AG04449 (cell line): ENCODE measurements at regions not wholly inside any gene's neighbourhood (a gene's known extent, or its start where the extent isn't known, plus 50 kb on each side); places are given as distances from the start of the nearest gene placed in this dataset.

Experiments
- CTCF ChIA-PET: fragments of 350-600 bp; formaldehyde crosslinking; extraction: SDS; loops from one replicate; lab custom pipeline; 2021; ENCODE audit warnings: antibody characterized with exemption; lab: Yijun Ruan, JAX
- POLR2A ChIA-PET: fragments of 400-600, 350-600 bp; formaldehyde crosslinking; extraction: SDS; loops from one replicate; lab custom pipeline; 2020; ENCODE audit warnings: antibody characterized with exemption, inconsistent platforms; lab: Yijun Ruan, JAX
- DNase-seq: peaks from one replicate; pipeline ENCODE4 v3.0.0-alpha.2; 2010; ENCODE audit warnings: low read depth, low spot score
- H3K4me3 ChIP-seq: 2 replicates; pipeline ENCODE4 v1.5.1; 2011; ENCODE audit warnings: low read depth, mild to moderate bottlenecking, control low read depth, low read length
- CTCF ChIP-seq: IDR thresholded peaks from one replicate; pipeline ENCODE4 v1.5.1; 2011; ENCODE audit warnings: mild to moderate bottlenecking, moderate library complexity, low read length, control low read depth, inconsistent platforms; ENCODE audit not compliant: insufficient read depth; ENCODE audit errors: missing control alignments

GRCh38 chr12:4112290-4112689 lies 161.3 kb upstream of the CCND2 start:
- POLR2A ChIA-PET: no interaction called here
- no peak for TF ChIP-seq CTCF

GRCh38 chr12:4111010-4111409 lies 162.6 kb upstream of the CCND2 start:
- POLR2A ChIA-PET: no interaction called here
- no peak overlapping the region for H3K4me3 ChIP-seq
- CTCF ChIA-PET: interaction anchor here (2.9 kb wide), 1 partner anchor 166 kb away, joined by 23 read pairs; no protein-coding TSS in a partner anchor
- TF ChIP-seq CTCF: no peak
- no peak for DNase-seq

More at GRCh38 chr12:4112290-4112689, 161.3 kb upstream of the CCND2 start:
- H3K4me3 ChIP-seq: no peak overlapping the region
- CTCF ChIA-PET: interaction anchor here (2.6 kb wide), 1 partner anchor 165 kb away, joined by 14 read pairs; no protein-coding TSS in a partner anchor
- DNase-seq: no peak

DNA sequence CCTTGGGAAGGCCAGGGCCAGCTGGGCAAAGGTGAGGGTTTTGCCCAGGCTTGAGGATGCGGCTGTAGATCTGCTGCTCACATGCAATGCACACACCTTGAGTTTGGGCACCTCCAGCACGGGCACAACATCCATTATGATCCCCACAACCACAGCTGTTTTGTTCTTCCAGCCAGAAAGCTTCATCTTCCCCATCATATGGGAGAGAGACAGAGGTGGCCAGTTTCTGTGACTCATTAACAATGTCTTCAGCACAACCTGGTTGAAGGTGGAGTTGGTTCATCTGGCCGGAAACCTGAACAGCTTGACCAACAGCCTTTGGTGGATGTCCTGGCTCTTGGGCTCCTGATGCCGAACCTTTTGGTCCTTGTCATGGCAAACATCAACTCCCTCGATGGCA lies 163.7 kb upstream of the CCND2 start:
- TF ChIP-seq CTCF: no peak
- H3K4me3 ChIP-seq: no peak overlapping the region
- DNase-seq: no peak
- ChIA-PET CTCF (interaction anchor here (1.1 to 2.9 kb wide), 2 partner anchors 167 to 170 kb away, joined by 4 to 23 read pairs; no protein-coding TSS in a partner anchor), POLR2A (no interaction called here)

DNA sequence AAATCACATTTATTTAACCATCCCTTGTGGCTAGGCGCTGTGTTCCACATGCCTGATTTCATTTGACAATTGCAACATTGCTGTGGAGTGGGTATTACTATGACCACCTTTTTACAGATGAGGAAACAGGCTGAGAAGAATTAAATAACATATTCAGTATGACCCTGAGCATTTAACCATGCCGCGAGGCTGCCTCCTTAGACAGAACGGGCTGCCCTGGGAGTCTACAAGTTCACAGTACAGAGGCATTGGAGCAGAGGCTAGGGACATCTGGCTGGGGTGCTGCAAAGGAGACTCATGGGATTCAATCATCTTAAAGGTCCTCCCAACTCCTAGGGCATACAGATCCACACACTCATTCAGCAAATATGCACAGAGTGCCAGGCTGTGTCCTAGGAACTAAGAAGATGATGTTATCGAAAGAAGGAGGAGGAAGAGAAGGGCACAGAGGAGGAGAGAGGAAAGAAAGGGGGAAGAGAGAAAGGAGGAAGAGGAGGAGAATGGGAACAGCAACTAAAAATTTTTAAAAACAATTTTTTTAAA lies 164.7 kb upstream of the CCND2 start:
- POLR2A ChIA-PET: no interaction called here
- H3K4me3 ChIP-seq: no peak overlapping the region
- no peak for DNase-seq
- CTCF ChIA-PET: interaction anchor here (1.1 to 5.6 kb wide), 4 partner anchors 47 to 171 kb away, joined by 4 to 102 read pairs (median 14); no protein-coding TSS in a partner anchor
- TF ChIP-seq CTCF: no peak

DNA sequence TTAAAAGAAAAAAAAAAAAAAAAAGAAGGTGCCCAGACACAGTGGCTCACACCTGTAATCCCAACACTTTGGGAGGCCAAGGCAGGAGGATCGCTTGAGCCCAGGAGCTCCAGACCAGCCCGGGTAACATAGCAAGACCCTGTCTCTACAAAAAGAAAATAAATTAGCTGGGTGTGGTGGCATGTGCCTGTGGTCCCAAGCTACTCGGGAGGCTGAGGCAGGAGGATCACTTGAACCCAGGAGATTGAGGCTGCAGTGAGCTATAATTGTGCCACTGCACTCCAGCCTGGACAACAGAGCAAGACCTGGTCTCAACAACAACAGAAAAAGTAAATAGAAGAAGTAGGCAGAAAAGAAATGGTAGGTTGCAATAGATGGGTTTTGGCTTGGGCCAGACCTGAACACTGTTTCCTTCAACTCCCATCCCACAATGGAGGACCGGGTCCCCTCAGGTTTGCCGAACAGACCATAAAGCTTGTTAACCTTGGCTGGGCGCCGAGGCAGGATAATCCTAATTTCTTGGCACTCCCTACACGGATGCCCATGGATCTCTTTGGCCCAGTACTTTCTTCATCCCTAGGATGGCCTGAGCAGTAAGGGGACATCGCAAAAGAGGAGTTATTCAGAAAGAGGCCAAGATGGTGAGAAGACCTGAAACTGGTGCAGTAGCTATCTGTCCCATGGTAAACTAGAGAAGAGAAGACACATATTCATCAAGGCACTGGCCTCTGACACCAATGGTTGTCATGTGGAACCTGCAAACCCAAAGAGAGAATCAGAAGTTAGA lies 165.5 kb upstream of the CCND2 start:
- TF ChIP-seq CTCF: no peak
- CTCF ChIA-PET: interaction anchor here (0.6 to 5.6 kb wide), 11 partner anchors 8 to 221 kb away, joined by 3 to 102 read pairs (median 4); no protein-coding TSS in a partner anchor
- H3K4me3 ChIP-seq: no peak overlapping the region
- POLR2A ChIA-PET: interaction anchor here (0.7 kb wide), 1 partner anchor 303 kb away, joined by 3 read pairs; no protein-coding TSS in a partner anchor
- DNase-seq: no peak

DNA sequence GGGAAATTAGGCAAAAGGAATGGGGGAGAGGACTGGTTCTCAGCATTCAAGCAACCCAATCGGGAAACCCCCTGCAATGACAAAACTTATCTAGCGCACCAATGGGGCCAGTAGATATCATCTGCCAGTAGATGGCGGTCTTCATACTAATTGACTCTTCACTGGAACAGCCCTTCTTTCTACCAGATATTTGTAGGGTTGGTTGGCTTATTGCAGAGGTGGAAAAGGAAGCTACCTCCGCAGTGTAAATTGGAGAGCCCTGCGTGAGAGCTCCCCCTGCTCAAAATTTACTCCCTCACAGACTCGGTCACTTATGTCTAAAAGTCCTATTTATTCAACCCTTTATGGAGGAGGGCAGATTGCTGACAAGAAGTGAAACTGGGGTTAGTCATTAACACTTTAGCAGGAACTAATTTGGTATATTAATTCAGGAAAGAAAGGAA lies 166.1 kb upstream of the CCND2 start:
- no peak overlapping the region for H3K4me3 ChIP-seq
- ChIA-PET POLR2A (no interaction called here), CTCF (interaction anchor here (0.6 to 5.6 kb wide), 11 partner anchors 9 to 220 kb away, joined by 3 to 102 read pairs (median 4); no protein-coding TSS in a partner anchor)
- peak; percentile 67 for TF ChIP-seq CTCF
- no peak for DNase-seq
